SK-N-SH (cell line): ENCODE measurements at regions not wholly inside any gene's neighbourhood (a gene's known extent, or its start where the extent isn't known, plus 50 kb on each side); places are given as distances from the start of the nearest gene placed in this dataset.

ENCODE experiments used
- CTCF ChIA-PET: fragments of 300-600, 350-600 bp; formaldehyde crosslinking; extraction: SDS; loops from one replicate; lab custom pipeline; 2021; lab: Yijun Ruan, JAX
- POLR2A ChIA-PET: fragments of 350-600 bp; sonication (Branson Sonifier 250); formaldehyde crosslinking; extraction: SDS; loops from one replicate; lab custom pipeline; 2020; ENCODE audit warnings: antibody characterized with exemption, inconsistent platforms; lab: Yijun Ruan, JAX
- DNase-seq: peaks from one replicate; pipeline ENCODE4 v3.0.0; 2012
- H2AFZ ChIP-seq: fragments of 200-600 bp; sonication (generic); 2 replicates; pipeline ENCODE4 v1.8.1; 2016; ENCODE audit warnings: antibody characterized with exemption, mild to moderate bottlenecking, low read depth
- H3F3A ChIP-seq: fragments of 200-600 bp; sonication (generic); replicated peaks from 2 replicates; pipeline ENCODE3; 2016; ENCODE audit warnings: antibody characterized with exemption, mild to moderate bottlenecking; ENCODE audit not compliant: insufficient read depth
- H3K27ac ChIP-seq, 2 experiments: fragments of 200-500 bp in 1 of 2; fragments of 200-600 bp in 1 of 2; sonication (Bioruptor generic) in 1 of 2; sonication (generic), shearing (Covaris generic) in 1 of 2; 2 replicates each; pipeline versions ENCODE4 v1.5.1 to v1.6.1; 2014 to 2016; ENCODE audit warnings: low read depth in 2 of 2, inconsistent platforms in 1 of 2, low read length in 1 of 2, mild to moderate bottlenecking in 1 of 2, mixed read lengths in 1 of 2
- H3K27me3 ChIP-seq: fragments of 200-600 bp; sonication (generic), shearing (Covaris generic); 2 replicates; pipeline ENCODE4 v1.6.1; 2016; ENCODE audit warnings: mixed run types; ENCODE audit not compliant: insufficient read depth
- H3K36me3 ChIP-seq, 2 experiments: fragments of 200-500 bp in 1 of 2; fragments of 200-600 bp in 1 of 2; sonication (Bioruptor generic) in 1 of 2; sonication (generic) in 1 of 2; replicated peaks in 1 of 2; 2 replicates each; pipeline versions ENCODE3 to v1.5.1; 2014 to 2016; ENCODE audit warnings: low read length in 1 of 2, mild to moderate bottlenecking in 1 of 2; ENCODE audit not compliant: insufficient read depth in 2 of 2, control insufficient read depth in 1 of 2
- H3K4me1 ChIP-seq, 2 experiments: fragments of 200-500 bp in 1 of 2; fragments of 200-600 bp in 1 of 2; sonication (Bioruptor generic) in 1 of 2; sonication (generic), shearing (Covaris generic) in 1 of 2; 2 replicates each; pipeline versions ENCODE4 v1.5.1 to v1.6.1; 2014 to 2016; ENCODE audit warnings: low read depth in 1 of 2, low read length in 1 of 2, mixed run types in 1 of 2; ENCODE audit not compliant: insufficient read depth in 2 of 2, control insufficient read depth in 1 of 2
- H3K4me2 ChIP-seq: fragments of 200-600 bp; sonication (generic), shearing (Covaris generic); 2 replicates; pipeline ENCODE4 v1.6.1; 2017; ENCODE audit warnings: mixed run types
- H3K4me3 ChIP-seq, 2 experiments: fragments of 200-500 bp in 1 of 2; fragments of 200-600 bp in 1 of 2; sonication (Bioruptor generic) in 1 of 2; sonication (generic), shearing (Covaris generic) in 1 of 2; 2 replicates each; pipeline versions ENCODE4 v1.5.1 to v1.8.1; 2014 to 2016; ENCODE audit warnings: low read depth in 2 of 2, inconsistent platforms in 1 of 2, low read length in 1 of 2, mild to moderate bottlenecking in 1 of 2, mixed read lengths in 1 of 2, moderate library complexity in 1 of 2
- H3K79me2 ChIP-seq: fragments of 200-600 bp; sonication (generic); 2 replicates; pipeline ENCODE4 v1.8.1; 2017; ENCODE audit warnings: mild to moderate bottlenecking; ENCODE audit not compliant: insufficient read depth
- H3K9ac ChIP-seq: fragments of 200-600 bp; sonication (generic); 2 replicates; pipeline ENCODE4 v1.6.1; 2017; ENCODE audit warnings: mixed run types
- H3K9me2 ChIP-seq: fragments of 200-600 bp; sonication (generic); 2 replicates; pipeline ENCODE4 v1.6.1; 2017; ENCODE audit warnings: mixed run types
- H3K9me3 ChIP-seq: fragments of 200-600 bp; sonication (generic); 2 replicates; pipeline ENCODE4 v1.6.1; 2017; ENCODE audit warnings: mixed run types, mild to moderate bottlenecking, moderate library complexity
- H4K20me1 ChIP-seq: fragments of 200-600 bp; sonication (generic); 2 replicates; pipeline ENCODE4 v1.6.1; 2017; ENCODE audit warnings: mild to moderate bottlenecking, mixed run types; ENCODE audit not compliant: insufficient read depth
- ELF1 ChIP-seq: IDR thresholded peaks from 2 replicates; pipeline ENCODE4 v1.4.0; 2012
- GATA2 ChIP-seq: sonication (generic); formaldehyde crosslinking; IDR thresholded peaks from 2 replicates; pipeline ENCODE4 v1.5.0; 2020; ENCODE audit warnings: mild to moderate bottlenecking, missing genetic modification reagents
- JUND ChIP-seq: IDR thresholded peaks from 2 replicates; pipeline ENCODE4 v1.4.0; 2012
- MEF2A ChIP-seq: IDR thresholded peaks from 2 replicates; pipeline ENCODE4 v1.4.0; 2012; ENCODE audit warnings: low read depth, borderline replicate concordance
- MXI1 ChIP-seq: IDR thresholded peaks from 2 replicates; pipeline ENCODE4 v1.6.1; 2012; ENCODE audit warnings: mild to moderate bottlenecking, low read depth, low read length, improper control_type of control experiment
- NFIC ChIP-seq: IDR thresholded peaks from 2 replicates; pipeline ENCODE4 v1.4.0; 2012; ENCODE audit warnings: borderline replicate concordance
- NRF1 ChIP-seq: IDR thresholded peaks from 2 replicates; pipeline ENCODE4 v1.6.1; 2012; ENCODE audit warnings: low read depth, mild to moderate bottlenecking, low read length
- RAD21 ChIP-seq: IDR thresholded peaks from 2 replicates; pipeline ENCODE4 v1.6.1; 2012; ENCODE audit warnings: mild to moderate bottlenecking, low read length
- RCOR1 ChIP-seq: fragments of 150-350 bp; IDR thresholded peaks from 2 replicates; pipeline ENCODE4 v1.6.1; 2017; ENCODE audit warnings: antibody characterized with exemption, low read length
- REST ChIP-seq: IDR thresholded peaks from 2 replicates; pipeline ENCODE4 v1.6.1; 2012; ENCODE audit warnings: mild to moderate bottlenecking, low read depth, low read length, moderate library complexity
- RFX5 ChIP-seq: IDR thresholded peaks from 2 replicates; pipeline ENCODE4 v1.6.1; 2012; ENCODE audit warnings: mild to moderate bottlenecking, improper control_type of control experiment, low read length
- RXRA ChIP-seq: IDR thresholded peaks from 2 replicates; pipeline ENCODE4 v1.4.0; 2012; ENCODE audit warnings: low read depth, mild to moderate bottlenecking, borderline replicate concordance
- SMC3 ChIP-seq: IDR thresholded peaks from 2 replicates; pipeline ENCODE4 v1.6.1; 2012; ENCODE audit warnings: low read depth, low read length, improper control_type of control experiment
- TCF12 ChIP-seq: IDR thresholded peaks from 2 replicates; pipeline ENCODE4 v1.4.0; 2012
- ZBTB33 ChIP-seq: IDR thresholded peaks from 2 replicates; pipeline ENCODE4 v1.4.0; 2012; ENCODE audit warnings: low read depth, borderline replicate concordance
- WGBS: methylation state at CpG from one replicate; pipeline ENCODE4 v1.1.6; 2017; ENCODE audit warnings: low lambda C conversion rate; 5-methylcytosine and 5-hydroxymethylcytosine counted together
- TF ChIP-seq, protein P1 (sequence below): IDR thresholded peaks from 2 replicates; pipeline ENCODE4 v1.4.0; 2012; ENCODE audit warnings: low read depth, borderline replicate concordance
- TF ChIP-seq, protein P2 (sequence below): IDR thresholded peaks from 2 replicates; pipeline ENCODE4; 2012
- TF ChIP-seq, protein P3 (sequence below): fragments of 200-600 bp; sonication (generic); IDR thresholded peaks from 2 replicates; pipeline ENCODE4 v1.6.1; 2017; ENCODE audit warnings: antibody characterized with exemption, mild to moderate bottlenecking, moderate library complexity

DNA sequence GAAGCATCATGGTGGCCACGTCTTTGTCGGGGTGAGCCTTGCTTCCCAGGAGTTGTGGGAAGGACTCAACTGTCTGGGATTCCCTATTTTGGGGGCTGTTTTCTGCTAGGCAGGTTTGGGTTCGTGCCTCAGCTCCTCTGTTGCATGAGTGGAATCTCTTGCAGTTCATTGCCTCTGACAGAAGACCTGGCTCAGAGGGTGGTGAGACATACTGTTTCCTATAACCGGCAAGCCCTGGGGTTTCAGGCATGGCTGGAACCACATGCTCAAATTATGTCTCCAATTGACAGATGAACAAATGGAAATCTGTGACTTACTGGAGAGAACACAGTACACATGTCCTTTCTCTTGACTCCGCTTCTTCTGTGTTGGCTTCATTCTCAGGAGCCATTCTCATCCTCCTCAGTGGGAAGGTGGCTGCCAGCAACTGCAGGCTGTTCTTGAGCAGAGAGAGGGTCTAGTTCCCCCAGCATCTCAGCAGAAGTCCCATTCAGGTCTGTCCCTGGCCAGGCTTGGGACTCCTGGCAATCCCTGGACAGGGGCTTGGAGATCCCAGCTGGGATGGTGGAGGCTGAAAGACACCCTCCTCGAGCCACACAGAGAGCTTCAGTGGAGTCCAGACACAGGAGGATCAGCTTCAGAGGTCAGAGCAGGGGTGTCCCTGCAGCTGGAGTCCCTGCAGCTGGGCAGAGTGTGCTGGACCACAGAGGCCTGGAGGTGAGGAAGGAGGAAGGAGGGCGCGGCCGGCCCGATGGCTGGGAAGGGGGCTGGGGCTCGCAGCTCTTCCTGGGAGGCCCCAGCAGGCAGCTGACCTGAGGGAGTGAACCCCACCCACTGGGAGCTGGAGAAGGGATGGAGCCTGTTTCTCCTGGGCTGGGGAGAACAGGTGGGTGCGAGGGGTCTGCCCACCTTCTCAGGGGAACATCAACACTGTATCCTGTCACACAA, 97.6 kb downstream of the LSM3 start:
- no peaks in the 10 kb centered on the region for H4K20me1 ChIP-seq
- POLR2A ChIA-PET = no interaction called here
- no peaks in the 10 kb centered on the region for H3K9me2 ChIP-seq
- CTCF ChIA-PET = interaction anchor here (1.0 to 4.9 kb wide), 10 partner anchors 13 to 233 kb away, joined by 3 to 29 read pairs (median 6); partner anchors contain the start of gene SLC6A6
- no peak overlapping the region for H3K4me2 ChIP-seq
- no peak for DNase-seq
- H3F3A ChIP-seq = no peaks in the 10 kb centered on the region
- no peaks in the 10 kb centered on the region for H3K79me2 ChIP-seq
- TF ChIP-seq RXRA (no peak), ZBTB33 (no peak), RFX5 (no peak), NFIC (no peak), GATA2 (CRISPR knock-in tag) (no peak)
- peaks cover 0 to 12% of the 10 kb centered on the region in 2 experiments; a peak in 2 of 4 replicates for H3K4me1 ChIP-seq
- H3K27ac ChIP-seq = no peak overlapping the region
- no peak overlapping the region for H2AFZ ChIP-seq
- H3K36me3 ChIP-seq = no peaks in the 10 kb centered on the region
- H3K9me3 ChIP-seq = no peaks in the 10 kb centered on the region
- H3K27me3 ChIP-seq = no peaks in the 10 kb centered on the region
- 73% methylated on average over 6 of the region's 12 CpGs for WGBS
- no peak overlapping the region for H3K4me3 ChIP-seq
- no peak overlapping the region for H3K9ac ChIP-seq

DNA sequence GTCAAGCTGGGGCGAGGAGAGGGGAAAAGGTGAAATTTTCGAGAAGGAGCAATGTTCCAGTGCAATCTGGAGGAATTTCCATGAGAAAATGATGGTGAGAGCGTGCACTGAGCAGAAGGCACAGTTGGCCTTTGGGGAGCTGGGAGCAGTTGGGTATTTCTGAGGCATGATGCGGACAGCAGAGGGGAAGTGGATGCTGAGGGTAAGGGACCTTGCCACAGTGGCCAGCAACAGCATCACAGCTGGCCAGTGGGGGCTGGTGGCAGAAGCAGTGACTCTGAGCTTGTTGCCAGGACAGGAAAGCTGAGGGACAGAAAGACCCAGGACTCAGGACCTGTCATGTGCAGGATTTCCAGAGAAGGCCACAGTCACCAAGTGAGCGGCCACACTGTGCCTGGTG, 98.9 kb downstream of the LSM3 start:
- POLR2A ChIA-PET = interaction anchor here (0.6 kb wide), 1 partner anchor 32 kb away, joined by 3 read pairs; no protein-coding TSS in a partner anchor

More for the DNA sequence above, 98.9 kb downstream of the LSM3 start:
- 77% methylated on average over 5 of the region's 5 CpGs for WGBS
- no peaks in the 10 kb centered on the region for H3K27me3 ChIP-seq
- TF ChIP-seq SMC3 (no peak), NFIC (no peak), RAD21 (no peak), REST (no peak), ELF1 (no peak), MEF2A (no peak), RCOR1 (no peak), TCF12 (no peak), JUND (no peak), NRF1 (no peak), MXI1 (no peak)
- TF ChIP-seq, protein P1, sequence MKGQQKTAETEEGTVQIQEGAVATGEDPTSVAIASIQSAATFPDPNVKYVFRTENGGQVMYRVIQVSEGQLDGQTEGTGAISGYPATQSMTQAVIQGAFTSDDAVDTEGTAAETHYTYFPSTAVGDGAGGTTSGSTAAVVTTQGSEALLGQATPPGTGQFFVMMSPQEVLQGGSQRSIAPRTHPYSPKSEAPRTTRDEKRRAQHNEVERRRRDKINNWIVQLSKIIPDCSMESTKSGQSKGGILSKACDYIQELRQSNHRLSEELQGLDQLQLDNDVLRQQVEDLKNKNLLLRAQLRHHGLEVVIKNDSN = no peak
- TF ChIP-seq, protein P2, sequence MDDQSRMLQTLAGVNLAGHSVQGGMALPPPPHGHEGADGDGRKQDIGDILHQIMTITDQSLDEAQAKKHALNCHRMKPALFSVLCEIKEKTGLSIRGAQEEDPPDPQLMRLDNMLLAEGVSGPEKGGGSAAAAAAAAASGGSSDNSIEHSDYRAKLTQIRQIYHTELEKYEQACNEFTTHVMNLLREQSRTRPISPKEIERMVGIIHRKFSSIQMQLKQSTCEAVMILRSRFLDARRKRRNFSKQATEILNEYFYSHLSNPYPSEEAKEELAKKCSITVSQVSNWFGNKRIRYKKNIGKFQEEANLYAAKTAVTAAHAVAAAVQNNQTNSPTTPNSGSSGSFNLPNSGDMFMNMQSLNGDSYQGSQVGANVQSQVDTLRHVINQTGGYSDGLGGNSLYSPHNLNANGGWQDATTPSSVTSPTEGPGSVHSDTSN = no peak
- TF ChIP-seq, protein P3, sequence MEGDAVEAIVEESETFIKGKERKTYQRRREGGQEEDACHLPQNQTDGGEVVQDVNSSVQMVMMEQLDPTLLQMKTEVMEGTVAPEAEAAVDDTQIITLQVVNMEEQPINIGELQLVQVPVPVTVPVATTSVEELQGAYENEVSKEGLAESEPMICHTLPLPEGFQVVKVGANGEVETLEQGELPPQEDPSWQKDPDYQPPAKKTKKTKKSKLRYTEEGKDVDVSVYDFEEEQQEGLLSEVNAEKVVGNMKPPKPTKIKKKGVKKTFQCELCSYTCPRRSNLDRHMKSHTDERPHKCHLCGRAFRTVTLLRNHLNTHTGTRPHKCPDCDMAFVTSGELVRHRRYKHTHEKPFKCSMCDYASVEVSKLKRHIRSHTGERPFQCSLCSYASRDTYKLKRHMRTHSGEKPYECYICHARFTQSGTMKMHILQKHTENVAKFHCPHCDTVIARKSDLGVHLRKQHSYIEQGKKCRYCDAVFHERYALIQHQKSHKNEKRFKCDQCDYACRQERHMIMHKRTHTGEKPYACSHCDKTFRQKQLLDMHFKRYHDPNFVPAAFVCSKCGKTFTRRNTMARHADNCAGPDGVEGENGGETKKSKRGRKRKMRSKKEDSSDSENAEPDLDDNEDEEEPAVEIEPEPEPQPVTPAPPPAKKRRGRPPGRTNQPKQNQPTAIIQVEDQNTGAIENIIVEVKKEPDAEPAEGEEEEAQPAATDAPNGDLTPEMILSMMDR = no peak
- TF ChIP-seq, all 33 proteins: peak for 0
- no peaks in the 10 kb centered on the region for H3K9me3 ChIP-seq
- no peak overlapping the region for H3K9ac ChIP-seq
- H3K36me3 ChIP-seq = no peaks in the 10 kb centered on the region
- H3K4me1 ChIP-seq = peaks cover 0 to 12% of the 10 kb centered on the region in 2 experiments; a peak in 2 of 4 replicates
- H2AFZ ChIP-seq = no peak overlapping the region
- CTCF ChIA-PET = interaction anchor here (0.9 to 4.9 kb wide), 7 partner anchors 16 to 271 kb away, joined by 3 to 29 read pairs (median 6); no protein-coding TSS in a partner anchor
- no peak overlapping the region for H3K4me3 ChIP-seq
- H4K20me1 ChIP-seq = no peaks in the 10 kb centered on the region
- no peak for DNase-seq
- H3K79me2 ChIP-seq = no peaks in the 10 kb centered on the region
- no peak overlapping the region for H3K27ac ChIP-seq
- H3K9me2 ChIP-seq = no peaks in the 10 kb centered on the region
- H3K4me2 ChIP-seq = no peak overlapping the region
- H3F3A ChIP-seq = no peaks in the 10 kb centered on the region
